Gastrocnemius medialis (tissue), 4 donors: ENCODE measurements at regions not wholly inside any gene's neighbourhood (a gene's known extent, or its start where the extent isn't known, plus 50 kb on each side); places are given as distances from the start of the nearest gene placed in this dataset.

ENCODE experiments used
- ATAC-seq, 2 donors: fragments of 150-250 bp; one replicate each; pipeline ENCODE4 v1.9.1; 2016
- DNase-seq, 2 donors: peaks; one replicate each; pipeline ENCODE4 v3.0.0-alpha.2; 2019
- H3K27ac ChIP-seq, 4 donors: fragments of 200-600 bp; sonication (generic); 1 replicate in 1 of 4; 2 replicates in 3 of 4; pipeline ENCODE4 v1.5.1; 2016 to 2018; ENCODE audit warnings: mild to moderate bottlenecking in 2 of 4, moderate library complexity in 1 of 4
- H3K27me3 ChIP-seq, 3 donors: fragments of 200-600 bp; sonication (generic) in 2 of 3; 1 replicate in 1 of 3; 2 replicates in 2 of 3; pipeline versions ENCODE4 v1.5.1 to v1.6.0; 2016 to 2019; ENCODE audit warnings: mild to moderate bottlenecking in 1 of 3, moderate library complexity in 1 of 3
- H3K36me3 ChIP-seq, 2 donors: fragments of 200-600 bp; sonication (generic) in 1 of 2; one replicate each; pipeline ENCODE4 v1.5.1; 2017 to 2018
- H3K4me1 ChIP-seq, 2 donors: fragments of 200-600 bp; sonication (generic) in 1 of 2; one replicate each; pipeline ENCODE4 v1.5.1; 2016 to 2017; ENCODE audit warnings: mild to moderate bottlenecking in 2 of 2
- H3K4me3 ChIP-seq, 4 donors: fragments of 200-600 bp; sonication (generic) in 3 of 4; 1 replicate in 1 of 4; 2 replicates in 3 of 4; pipeline ENCODE4 v1.5.1; 2016 to 2019; ENCODE audit warnings: mild to moderate bottlenecking in 2 of 4
- H3K9me3 ChIP-seq, 3 donors: fragments of 200-600 bp; sonication (generic) in 2 of 3; 1 replicate in 1 of 3; 2 replicates in 2 of 3; pipeline ENCODE4 v1.5.1; 2016 to 2019
- CTCF ChIP-seq, 5 experiments: fragments of 450-650 bp in 3 of 5; fragments of 200-600 bp in 2 of 5; sonication (generic) in 2 of 5; IDR thresholded peaks in 4 of 5; conservative IDR thresholded peaks in 1 of 5; 1 replicate in 4 of 5; 2 replicates in 1 of 5; pipeline ENCODE4 v1.5.1; 2016 to 2019; ENCODE audit warnings: antibody characterized with exemption in 5 of 5, mild to moderate bottlenecking in 3 of 5, moderate library complexity in 3 of 5
- POLR2A ChIP-seq, 2 donors: fragments of 450-650 bp; IDR thresholded peaks; one replicate each; pipeline ENCODE4 v1.6.1; 2017; ENCODE audit warnings: antibody characterized with exemption in 2 of 2, mild to moderate bottlenecking in 2 of 2, moderate library complexity in 2 of 2
- in situ Hi-C, 4 donors: fragments of 200-750 bp; cut with MboI; loops; one replicate each; pipeline versions ENCODE4 v1.15.0 to v1.8.0; 2017; ENCODE audit warnings: low sequenced_read_pairs in 4 of 4
- intact Hi-C: fragments of 100-400 bp; cut with DNase I; formaldehyde crosslinking; loops from one replicate; pipeline ENCODE4 v1.15.1; 2023; ENCODE audit warnings: low total_unique reads

GRCh38 chr7:39898867-39899266 is 51.2 kb upstream of the CDK13 start:
- H3K27me3 ChIP-seq: no peaks in the 10 kb centered on the region
- no peaks in the 10 kb centered on the region for H3K9me3 ChIP-seq
- intact Hi-C loops: no loop called here
- peaks cover 0 to 3% of the 10 kb centered on the region in 2 donors for H3K4me1 ChIP-seq
- TF ChIP-seq CTCF (IDR thresholded peaks at IDR 0.05 in 4 of 5, conservative IDR thresholded peaks at IDR 0.05 in 1 of 5): no peak
- TF ChIP-seq POLR2A (IDR thresholded peaks at IDR 0.05): no peak
- in situ Hi-C loops: loop anchor here (5.0 to 10.0 kb wide), 2 partner anchors 153 to 236 kb away; partner anchors contain the start of genes MPLKIP (in 1 of the 4) and SUGCT (in 1 of the 4)
- DNase-seq: peak in 1 of 2 donors; percentile 24
- H3K27ac ChIP-seq: peak overlapping the region in 1 of 4 donors; percentile 21
- no peaks in the 10 kb centered on the region for H3K36me3 ChIP-seq
- H3K4me3 ChIP-seq: no peak overlapping the region
- ATAC-seq: peak; percentile 82 to 84
